ENCODE measurements at regions not wholly inside any gene's neighbourhood (a gene's known extent, or its start where the extent isn't known, plus 50 kb on each side); places are given as distances from the start of the nearest gene placed in this dataset.

DNA sequence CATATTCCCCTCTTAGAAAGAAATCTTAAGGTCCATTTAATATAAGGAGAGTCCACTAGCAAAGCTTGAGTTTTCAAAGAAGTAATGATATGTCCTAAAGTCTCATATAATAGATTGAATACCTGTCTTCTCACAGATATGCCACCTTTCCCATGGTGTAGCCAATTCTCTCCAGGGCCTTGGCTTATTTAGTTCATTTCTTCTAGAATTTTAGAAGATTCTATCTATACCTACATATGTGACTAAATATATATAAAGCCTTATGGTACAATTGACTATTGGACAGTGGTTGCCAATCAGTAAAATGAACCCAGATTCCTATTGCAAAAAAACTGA, 370.7 kb upstream of the MAF start:
- no peak overlapping the region for H3K27ac ChIP-seq
- no peak for TF ChIP-seq ZFX (IDR thresholded peaks at IDR 0.05)
- TF ChIP-seq, protein P1, sequence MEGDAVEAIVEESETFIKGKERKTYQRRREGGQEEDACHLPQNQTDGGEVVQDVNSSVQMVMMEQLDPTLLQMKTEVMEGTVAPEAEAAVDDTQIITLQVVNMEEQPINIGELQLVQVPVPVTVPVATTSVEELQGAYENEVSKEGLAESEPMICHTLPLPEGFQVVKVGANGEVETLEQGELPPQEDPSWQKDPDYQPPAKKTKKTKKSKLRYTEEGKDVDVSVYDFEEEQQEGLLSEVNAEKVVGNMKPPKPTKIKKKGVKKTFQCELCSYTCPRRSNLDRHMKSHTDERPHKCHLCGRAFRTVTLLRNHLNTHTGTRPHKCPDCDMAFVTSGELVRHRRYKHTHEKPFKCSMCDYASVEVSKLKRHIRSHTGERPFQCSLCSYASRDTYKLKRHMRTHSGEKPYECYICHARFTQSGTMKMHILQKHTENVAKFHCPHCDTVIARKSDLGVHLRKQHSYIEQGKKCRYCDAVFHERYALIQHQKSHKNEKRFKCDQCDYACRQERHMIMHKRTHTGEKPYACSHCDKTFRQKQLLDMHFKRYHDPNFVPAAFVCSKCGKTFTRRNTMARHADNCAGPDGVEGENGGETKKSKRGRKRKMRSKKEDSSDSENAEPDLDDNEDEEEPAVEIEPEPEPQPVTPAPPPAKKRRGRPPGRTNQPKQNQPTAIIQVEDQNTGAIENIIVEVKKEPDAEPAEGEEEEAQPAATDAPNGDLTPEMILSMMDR (conservative IDR thresholded peaks at IDR 0.05) = no peak

DNA sequence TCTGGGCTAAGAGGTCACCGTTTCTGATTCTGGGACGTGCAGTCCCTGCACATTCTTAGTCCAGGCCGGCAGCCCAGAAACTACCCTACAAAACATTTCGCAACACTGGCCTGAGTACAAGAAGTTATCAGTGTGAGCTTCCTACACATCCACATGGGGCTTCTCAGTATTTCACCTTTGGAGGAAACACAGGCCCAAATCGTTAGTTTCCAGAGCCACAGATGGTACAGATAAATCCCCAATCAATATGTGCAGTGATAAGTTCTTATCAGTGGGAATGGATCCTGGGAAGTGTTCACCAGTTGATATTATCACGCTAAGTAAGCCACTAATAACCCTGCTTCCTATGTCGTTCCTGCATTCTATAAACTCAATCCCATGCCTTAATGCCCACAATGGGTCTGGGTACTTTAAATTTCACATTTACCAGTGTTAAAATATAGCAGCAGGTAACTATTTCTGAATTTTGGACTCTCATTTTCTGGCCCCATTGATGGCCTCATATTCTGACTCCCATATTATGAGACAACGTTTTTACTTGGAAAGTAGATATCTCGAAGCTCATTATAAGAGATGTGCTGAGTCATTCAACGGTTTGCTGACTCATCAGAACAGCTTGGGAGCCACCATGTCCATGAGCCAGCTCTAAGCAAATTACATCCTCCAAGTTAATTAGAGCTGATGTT, 370.2 kb upstream of the MAF start:
- peak overlapping the region; percentile 14; the same call in 1 of the 2 replicates for H3K27ac ChIP-seq
- TF ChIP-seq, protein P1 (conservative IDR thresholded peaks at IDR 0.05) = no peak
- TF ChIP-seq ZFX (IDR thresholded peaks at IDR 0.05) = no peak

DNA sequence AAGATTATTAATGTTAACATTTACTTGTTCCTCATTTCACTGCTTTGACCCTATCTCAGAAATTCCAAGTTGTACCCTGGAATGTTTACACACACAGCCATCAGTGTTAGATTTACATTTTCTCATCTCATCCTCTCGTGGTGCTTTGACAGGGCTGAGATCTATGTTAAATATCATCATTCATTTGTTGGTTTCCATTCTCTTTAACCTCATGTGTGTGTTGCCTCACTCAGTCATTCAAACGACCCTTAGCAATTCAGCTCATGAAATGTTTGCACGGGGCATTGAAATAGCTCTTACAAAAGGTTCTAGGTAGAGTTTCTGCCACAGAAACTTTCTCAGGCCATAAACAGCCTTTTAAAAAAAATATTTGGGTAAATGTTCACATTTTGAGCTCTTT, 369.6 kb upstream of the MAF start:
- TF ChIP-seq, protein P1 (conservative IDR thresholded peaks at IDR 0.05) = no peak
- no peak for TF ChIP-seq ZFX (IDR thresholded peaks at IDR 0.05)
- H3K27ac ChIP-seq = peak overlapping the region; percentile 14; the same call in 1 of the 2 replicates

DNA sequence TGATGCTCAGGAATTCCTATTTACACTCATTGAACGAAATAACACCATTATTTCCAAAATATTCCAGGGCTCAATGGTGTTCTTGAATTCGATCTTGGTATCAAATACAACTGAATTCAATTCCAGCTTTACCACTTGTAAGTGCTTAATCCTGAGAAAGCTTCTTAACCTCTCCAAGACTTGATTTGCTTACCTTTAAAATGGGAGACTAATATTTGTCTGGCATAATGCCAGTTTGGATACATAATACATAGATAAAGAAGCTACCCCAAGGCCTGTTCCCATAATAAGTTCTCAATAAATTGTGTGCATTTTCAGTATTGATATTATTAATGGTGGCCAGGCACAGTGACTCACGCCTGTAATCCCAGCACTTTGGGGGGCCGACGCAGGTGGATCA, 368.9 kb upstream of the MAF start:
- TF ChIP-seq, protein P1 (conservative IDR thresholded peaks at IDR 0.05) = no peak
- TF ChIP-seq ZFX (IDR thresholded peaks at IDR 0.05) = no peak
- no peak overlapping the region for H3K27ac ChIP-seq

DNA sequence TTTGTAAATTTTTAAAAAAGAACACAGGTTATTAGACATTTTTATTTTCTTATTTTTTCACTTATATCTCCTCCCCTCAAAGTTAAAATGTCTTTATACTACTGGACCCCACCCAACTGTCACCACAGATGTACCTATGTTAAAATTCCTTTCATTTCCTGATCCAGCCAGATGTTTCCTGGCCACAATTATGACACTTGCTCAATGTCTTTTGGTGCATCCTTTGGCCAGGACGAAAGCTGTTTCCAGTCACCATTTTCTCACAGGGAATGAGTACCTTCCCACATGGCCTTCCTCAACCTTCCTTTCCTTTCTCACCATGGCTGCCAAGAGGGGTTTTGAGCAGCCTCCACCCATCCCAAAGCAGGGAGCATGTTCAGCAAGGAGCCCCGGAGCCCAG, 365.7 kb upstream of the MAF start:
- no peak for TF ChIP-seq ZFX (IDR thresholded peaks at IDR 0.05)
- TF ChIP-seq, protein P1 (conservative IDR thresholded peaks at IDR 0.05) = no peak
- no peak overlapping the region for H3K27ac ChIP-seq

DNA sequence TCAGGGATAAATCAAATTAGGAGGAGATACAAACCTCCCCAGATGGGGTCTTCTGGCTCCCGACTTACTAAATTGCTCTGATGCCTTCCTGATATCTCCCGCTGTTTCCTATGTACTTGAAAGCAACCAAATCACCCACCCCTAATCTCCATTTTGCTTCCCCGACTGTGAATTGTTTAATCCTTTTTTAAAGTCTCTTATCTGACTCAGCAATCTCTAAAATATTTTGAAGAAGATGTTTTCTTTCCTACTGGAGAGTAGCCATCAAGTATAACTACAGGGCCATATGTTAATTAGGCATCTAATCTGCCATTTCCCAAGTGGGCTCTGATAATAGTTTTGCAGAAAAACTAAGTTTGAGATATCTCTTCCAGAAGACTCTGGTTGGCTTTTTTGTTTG, 365.2 kb upstream of the MAF start:
- TF ChIP-seq, protein P1 (conservative IDR thresholded peaks at IDR 0.05) = no peak
- no peak for TF ChIP-seq ZFX (IDR thresholded peaks at IDR 0.05)
- H3K27ac ChIP-seq = no peak overlapping the region

DNA sequence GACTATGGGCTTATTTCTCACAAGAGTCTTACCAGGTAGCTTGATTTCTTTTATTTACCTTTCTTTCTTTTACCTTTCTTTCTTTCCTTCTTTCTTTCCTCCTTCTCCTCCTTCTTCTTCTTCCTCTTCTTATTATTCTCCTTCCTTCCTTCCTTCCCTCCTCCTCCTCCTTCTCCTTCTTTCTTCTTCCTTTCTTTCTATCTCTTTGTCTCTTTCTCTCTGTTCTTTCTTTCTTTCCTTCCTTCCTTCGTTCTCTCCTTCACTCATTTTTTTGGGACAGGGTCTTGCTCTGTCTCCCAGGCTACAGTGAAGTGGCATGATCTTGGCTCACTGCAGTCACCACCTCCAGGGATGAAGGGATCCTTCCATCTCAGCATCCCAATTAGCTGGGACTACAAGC, 363.6 kb upstream of the MAF start:
- TF ChIP-seq, protein P1 (conservative IDR thresholded peaks at IDR 0.05) = no peak
- no peak for TF ChIP-seq ZFX (IDR thresholded peaks at IDR 0.05)
- no peak overlapping the region for H3K27ac ChIP-seq

Data from C4-2B (cell line).